ENCODE measurements at regions not wholly inside any gene's neighbourhood (a gene's known extent, or its start where the extent isn't known, plus 50 kb on each side); places are given as distances from the start of the nearest gene placed in this dataset.
"Not testable (repeated sequence)": the region's sequence is repeated elsewhere in the genome, so short reads cannot be mapped to it uniquely, and the experiment has no call there.

GRCh38 chr2:62407838-62408237 lies 98.2 kb downstream of the TMEM17 start:
- Mint-ChIP-seq H3K27me3 (no peaks in the 10 kb centered on the region), H3K36me3 (no peaks in the 10 kb centered on the region), H3K27ac (peak overlapping the region in 2 of 10 donors; percentile 29 to 33), H3K9me3 (no peaks in the 10 kb centered on the region), H3K4me1 (peaks cover 4 to 21% (median 10%) of the 10 kb centered on the region in 4 donors), H3K4me3 (no peak overlapping the region)
- no peak for ATAC-seq
- POLR2A ChIA-PET = no interaction called here
- no peak for DNase-seq

GRCh38 chr2:62407401-62407800 lies 98.6 kb downstream of the TMEM17 start:
- Mint-ChIP-seq H3K36me3 (no peaks in the 10 kb centered on the region), H3K4me1 (peaks cover 4 to 18% (median 10%) of the 10 kb centered on the region in 4 donors), H3K27ac (peak overlapping the region in 3 of 10 donors; percentile 29 to 73 (median 33)), H3K4me3 (no peak overlapping the region), H3K27me3 (no peaks in the 10 kb centered on the region), H3K9me3 (no peaks in the 10 kb centered on the region)
- no peak for DNase-seq
- ATAC-seq = no peak
- POLR2A ChIA-PET = no interaction called here

GRCh38 chr2:62406573-62407043 lies 99.4 kb downstream of the TMEM17 start:
- Mint-ChIP-seq H3K9me3 (peaks cover 0 to 6% (median 3%) of the 10 kb centered on the region in 9 donors), H3K4me3 (no peak overlapping the region), H3K27ac (peak overlapping the region in 1 of 10 donors; percentile 27), H3K27me3 (no peaks in the 10 kb centered on the region), H3K36me3 (peaks cover 0 to 6% (median 2%) of the 10 kb centered on the region in 3 donors), H3K4me1 (peaks cover 0 to 10% (median 5%) of the 10 kb centered on the region in 4 donors)
- ATAC-seq = no peak
- DNase-seq = no peak
- POLR2A ChIA-PET = no interaction called here

- peaks cover 0 to 7% (median 1%) of the 10 kb centered on the region in 4 donors for H3K4me1 Mint-ChIP-seq
- H3K4me3 Mint-ChIP-seq = no peak overlapping the region
- H3K9me3 Mint-ChIP-seq = peaks cover 0 to 7% (median 3%) of the 10 kb centered on the region in 9 donors
- no peak for DNase-seq
- H3K27ac Mint-ChIP-seq = no peak overlapping the region
- H3K27me3 Mint-ChIP-seq = no peaks in the 10 kb centered on the region
- peaks cover 0 to 6% (median 3%) of the 10 kb centered on the region in 3 donors for H3K36me3 Mint-ChIP-seq
- POLR2A ChIA-PET = no interaction called here
- no peak for ATAC-seq
Measured at GRCh38 chr2:62404913-62405312, 101.1 kb downstream of the TMEM17 start.

GRCh38 chr2:62402156-62402555 lies 103.8 kb downstream of the TMEM17 start:
- H3K9me3 Mint-ChIP-seq = peaks cover 0 to 7% (median 3%) of the 10 kb centered on the region in 9 donors
- H3K27ac Mint-ChIP-seq = no peak overlapping the region
- H3K4me3 Mint-ChIP-seq = no peak overlapping the region
- DNase-seq (no peak), ATAC-seq (no peak)
- H3K27me3 Mint-ChIP-seq = no peaks in the 10 kb centered on the region
- H3K36me3 Mint-ChIP-seq = peaks cover 0 to 6% (median 3%) of the 10 kb centered on the region in 3 donors
- POLR2A ChIA-PET = interaction anchor here (1.3 kb wide), 1 partner anchor 93 kb away, joined by 3 read pairs; no protein-coding TSS in a partner anchor
- peaks cover 0 to 11% (median 4%) of the 10 kb centered on the region in 4 donors for H3K4me1 Mint-ChIP-seq

GRCh38 chr2:62398356-62398755 lies 107.6 kb downstream of the TMEM17 start:
- no peak for DNase-seq
- POLR2A ChIA-PET = interaction anchor here (0.5 kb wide), 1 partner anchor 320 kb away, joined by 4 read pairs; no protein-coding TSS in a partner anchor
- ATAC-seq = no peak
- H3K27me3 Mint-ChIP-seq = no peaks in the 10 kb centered on the region
- no peak overlapping the region for H3K4me3 Mint-ChIP-seq
- peaks cover 0 to 7% (median 3%) of the 10 kb centered on the region in 9 donors for H3K9me3 Mint-ChIP-seq
- peaks cover 0 to 6% (median 3%) of the 10 kb centered on the region in 3 donors for H3K36me3 Mint-ChIP-seq
- peak overlapping the region in 2 of 10 donors; percentile 40 to 54 for H3K27ac Mint-ChIP-seq
- H3K4me1 Mint-ChIP-seq = peaks cover 0 to 11% (median 4%) of the 10 kb centered on the region in 4 donors

- H3K36me3 Mint-ChIP-seq = peaks cover 0 to 1% (median 1%) of the 10 kb centered on the region in 3 donors
- DNase-seq = no peak
- no peak overlapping the region for H3K4me3 Mint-ChIP-seq
- no peak overlapping the region for H3K27ac Mint-ChIP-seq
- peaks cover 0 to 11% (median 4%) of the 10 kb centered on the region in 4 donors for H3K4me1 Mint-ChIP-seq
- H3K27me3 Mint-ChIP-seq = no peaks in the 10 kb centered on the region
- POLR2A ChIA-PET = no interaction called here
- ATAC-seq = no peak
- peaks cover 0 to 4% (median under 1%) of the 10 kb centered on the region in 9 donors for H3K9me3 Mint-ChIP-seq
Measured at GRCh38 chr2:62396880-62397279, 109.1 kb downstream of the TMEM17 start.

GRCh38 chr2:62393293-62393692 lies 112.7 kb downstream of the TMEM17 start:
- no peak for ATAC-seq
- POLR2A ChIA-PET = no interaction called here
- H3K27ac Mint-ChIP-seq = no peak overlapping the region
- no peaks in the 10 kb centered on the region for H3K9me3 Mint-ChIP-seq
- H3K27me3 Mint-ChIP-seq = no peaks in the 10 kb centered on the region
- H3K36me3 Mint-ChIP-seq = no peaks in the 10 kb centered on the region
- H3K4me3 Mint-ChIP-seq = no peak overlapping the region
- peaks cover 0 to 7% (median under 1%) of the 10 kb centered on the region in 4 donors for H3K4me1 Mint-ChIP-seq
- DNase-seq = no peak

- ATAC-seq (no peak), DNase-seq (no peak)
- Mint-ChIP-seq H3K36me3 (peaks cover 0 to under 1% (median under 1%) of the 10 kb centered on the region in 3 donors), H3K4me3 (no peak overlapping the region), H3K27ac (no peak overlapping the region), H3K9me3 (peaks cover 0 to 6% (median 1%) of the 10 kb centered on the region in 9 donors), H3K4me1 (peaks cover 0 to 2% (median 0%) of the 10 kb centered on the region in 4 donors), H3K27me3 (no peaks in the 10 kb centered on the region)
- POLR2A ChIA-PET = no interaction called here
Measured at GRCh38 chr2:62391696-62392095, 114.3 kb downstream of the TMEM17 start.

GRCh38 chr2:62386378-62386777 lies 119.6 kb downstream of the TMEM17 start:
- DNase-seq, H3K4me3 Mint-ChIP-seq, H3K27ac Mint-ChIP-seq, H3K27me3 Mint-ChIP-seq, ATAC-seq, POLR2A ChIA-PET, H3K4me1 Mint-ChIP-seq: not testable (repeated sequence)
- Mint-ChIP-seq H3K9me3 (peaks cover 0 to 18% (median 11%) of the 10 kb centered on the region in 9 donors), H3K36me3 (peaks cover 0 to 12% (median 8%) of the 10 kb centered on the region in 3 donors)

- Mint-ChIP-seq H3K27me3 (no peaks in the 10 kb centered on the region), H3K36me3 (peaks cover 0 to 12% (median 8%) of the 10 kb centered on the region in 3 donors), H3K4me3 (peak overlapping the region in 1 of 10 donors; percentile 5), H3K27ac (peak overlapping the region in 2 of 10 donors; percentile 6 to 71), H3K4me1 (peaks cover 2 to 14% (median 9%) of the 10 kb centered on the region in 4 donors), H3K9me3 (peaks cover 0 to 18% (median 11%) of the 10 kb centered on the region in 9 donors)
- no peak for DNase-seq
- POLR2A ChIA-PET = no interaction called here
- ATAC-seq = no peak
Measured at GRCh38 chr2:62383846-62384245, 122.1 kb downstream of the TMEM17 start.

GRCh38 chr2:62382757-62383156 lies 123.2 kb downstream of the TMEM17 start:
- POLR2A ChIA-PET = no interaction called here
- no peak for ATAC-seq
- Mint-ChIP-seq H3K27me3 (no peaks in the 10 kb centered on the region), H3K9me3 (peaks cover 0 to 18% (median 11%) of the 10 kb centered on the region in 9 donors), H3K36me3 (peaks cover 0 to 12% (median 8%) of the 10 kb centered on the region in 3 donors), H3K27ac (no peak overlapping the region), H3K4me1 (peaks cover 2 to 14% (median 9%) of the 10 kb centered on the region in 4 donors), H3K4me3 (no peak overlapping the region)
- no peak for DNase-seq

GRCh38 chr2:62382122-62382521 lies 123.9 kb downstream of the TMEM17 start:
- POLR2A ChIA-PET = no interaction called here
- peaks cover 0 to 12% (median 8%) of the 10 kb centered on the region in 3 donors for H3K36me3 Mint-ChIP-seq
- peaks cover 0 to 17% (median 11%) of the 10 kb centered on the region in 9 donors for H3K9me3 Mint-ChIP-seq
- DNase-seq (no peak), ATAC-seq (no peak)
- no peaks in the 10 kb centered on the region for H3K27me3 Mint-ChIP-seq
- no peak overlapping the region for H3K27ac Mint-ChIP-seq
- peaks cover 2 to 14% (median 8%) of the 10 kb centered on the region in 4 donors for H3K4me1 Mint-ChIP-seq
- no peak overlapping the region for H3K4me3 Mint-ChIP-seq
